K562 (cell line): ENCODE measurements at regions not wholly inside any gene's neighbourhood (a gene's known extent, or its start where the extent isn't known, plus 50 kb on each side); places are given as distances from the start of the nearest gene placed in this dataset.
A peak's percentile ranks its signal among the peaks of the same experiment; 100 is the strongest.

Experiments
- ARID1B ChIP-seq: fragments of 450-650 bp; IDR thresholded peaks from 2 replicates; pipeline ENCODE4 v1.6.1; 2016; ENCODE audit warnings: antibody characterized with exemption, mild to moderate bottlenecking, inconsistent platforms
- CBFA2T3 ChIP-seq: fragments of 450-650 bp; IDR thresholded peaks from 2 replicates; pipeline ENCODE4 v1.6.1; 2017
- EP300 ChIP-seq: IDR thresholded peaks from 2 replicates; pipeline ENCODE4 v1.6.1; 2012; ENCODE audit warnings: low read length, improper control_type of control experiment
- FOSL1 ChIP-seq: fragments of 200-800 bp; sonication (Bioruptor generic); conservative IDR thresholded peaks from 2 replicates; pipeline ENCODE4 v1.6.1; 2016; ENCODE audit warnings: missing genetic modification characterization, missing compliant biosample characterization
- GMEB1 ChIP-seq: fragments of 250-450 bp; sonication (Bioruptor Pico); IDR thresholded peaks from 2 replicates; pipeline ENCODE4 v1.4.0; 2020; ENCODE audit warnings: mild to moderate bottlenecking
- HNRNPL ChIP-seq: fragments of 200-400 bp; formaldehyde crosslinking; IDR thresholded peaks from 2 replicates; pipeline ENCODE4 v1.6.1; 2017; ENCODE audit warnings: low read depth, mild to moderate bottlenecking, low read length
- PBX2 ChIP-seq, 2 experiments: IDR thresholded peaks in 1 of 2; conservative IDR thresholded peaks in 1 of 2; 2 replicates each; pipeline ENCODE4 v1.6.1; 2016; ENCODE audit warnings: low read depth in 2 of 2, mild to moderate bottlenecking in 1 of 2, missing compliant biosample characterization in 1 of 2, missing genetic modification characterization in 1 of 2, moderate library complexity in 1 of 2
- PKNOX1 ChIP-seq: fragments of 450-650 bp; IDR thresholded peaks from 2 replicates; pipeline ENCODE4 v1.6.1; 2016
- SMARCA4 ChIP-seq: fragments of 450-650 bp; IDR thresholded peaks from 2 replicates; pipeline ENCODE4 v1.6.1; 2016
- SMARCE1 ChIP-seq: fragments of 450-650 bp; IDR thresholded peaks from 2 replicates; pipeline ENCODE4 v1.7.1; 2016; ENCODE audit warnings: mild to moderate bottlenecking
- SOX6 ChIP-seq: fragments of 450-650 bp; IDR thresholded peaks from 2 replicates; pipeline ENCODE4 v1.6.1; 2014; ENCODE audit warnings: mild to moderate bottlenecking
- TCF3 ChIP-seq: sonication (generic); formaldehyde crosslinking; IDR thresholded peaks from 2 replicates; pipeline ENCODE4 v1.4.0; 2020; ENCODE audit warnings: mild to moderate bottlenecking, missing genetic modification reagents
- TEAD4 ChIP-seq, 2 experiments: sonication (generic) in 1 of 2; formaldehyde crosslinking in 1 of 2; IDR thresholded peaks; 2 replicates each; pipeline versions ENCODE4 v1.6.1 to v1.8.0; 2012 to 2022; ENCODE audit warnings: borderline replicate concordance in 1 of 2, inconsistent platforms in 1 of 2, low read length in 1 of 2, mild to moderate bottlenecking in 1 of 2, missing genetic modification reagents in 1 of 2
- ZEB2 ChIP-seq: fragments of 450-650 bp; IDR thresholded peaks from 2 replicates; pipeline ENCODE4 v1.6.1; 2016

- TF ChIP-seq PBX2 (CRISPR knock-in tag; IDR thresholded peaks at IDR 0.05; ENCODE audit: low read depth) (no peak), PBX2 (tag; conservative IDR thresholded peaks at IDR 0.05; ENCODE audit: low read depth) (peak; percentile 54; the same call in 1 of the 2 replicates), PKNOX1 (peak; percentile 91), HNRNPL (no peak), EP300 (peak; percentile 21; the same call in 1 of the 2 replicates), SMARCA4 (peak; percentile 26; the same call in 1 of the 2 replicates), TCF3 (CRISPR knock-in tag) (peak; percentile 43), SOX6 (peak; percentile 16; the same call in 1 of the 2 replicates), ARID1B (peak; percentile 73), CBFA2T3 (peak; percentile 36), ZEB2 (0 out of 2 replicates have a peak, but pooled peaks have one; percentile 44), TEAD4 (IDR thresholded peaks at IDR 0.05; ENCODE audit: low read length) (peak; percentile 39; the same call in 1 of the 2 replicates), TEAD4 (CRISPR knock-in tag; IDR thresholded peaks at IDR 0.05; ENCODE audit: borderline replicate concordance) (no peak), GMEB1 (CRISPR knock-in tag) (no peak), FOSL1 (tag) (0 out of 2 replicates have a peak, but pooled peaks have one; percentile 28), SMARCE1 (peak; percentile 14; the same call in 1 of the 2 replicates)
These were observed 143.4 kb downstream of the CENPC start (continued) for GRCh38 chr4:67401902-67402301.
